ENCODE measurements at regions not wholly inside any gene's neighbourhood (a gene's known extent, or its start where the extent isn't known, plus 50 kb on each side); places are given as distances from the start of the nearest gene placed in this dataset.
A peak's percentile ranks its signal among the peaks of the same experiment; 100 is the strongest.

DNA sequence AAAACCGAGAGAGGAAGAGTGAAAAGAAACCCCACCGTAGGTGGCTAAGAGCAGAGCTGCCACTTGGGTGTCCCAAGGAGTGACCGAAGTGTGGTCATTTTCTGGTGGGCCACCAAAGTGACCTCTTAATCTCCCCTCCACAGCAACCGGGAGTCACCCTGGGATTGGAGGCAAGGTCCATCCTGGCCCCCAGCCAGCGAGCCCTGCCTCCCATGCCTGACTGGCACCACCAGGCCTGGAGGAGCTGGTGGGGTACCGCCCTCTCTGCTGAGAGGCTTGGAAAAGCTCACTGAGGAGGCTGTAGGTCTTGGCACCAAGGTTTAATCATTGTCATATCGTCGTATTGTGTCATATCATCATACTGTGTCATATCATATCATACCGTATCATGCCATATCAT lies 74.0 kb upstream of the TRPM1 start:
- ChIA-PET POLR2A (no interaction called here), CTCF (no interaction called here)
- DNase-seq (ENCODE audit: low read depth in 1 of 2, low spot score in 1 of 2) (no peak), ATAC-seq (no peak), FAIRE-seq (no peak)
- H3K27ac ChIP-seq, result no peak overlapping the region
- WGBS (ENCODE audit: missing lambda C conversion rate), result 62% methylated on average over 8 of the region's 9 CpGs
- no peak for TF ChIP-seq FOSL2 (IDR thresholded peaks at IDR 0.05)
- TF ChIP-seq FOSL2 (CRISPR knock-in tag; IDR thresholded peaks at IDR 0.05), result no peak
- TF ChIP-seq SMC3 (IDR thresholded peaks at IDR 0.05), result no peak
- TF ChIP-seq RFX5 (IDR thresholded peaks at IDR 0.05), result no peak
- TF ChIP-seq NR3C1 (IDR thresholded peaks at IDR 0.05), result no peak
- TF ChIP-seq ZFP36 (IDR thresholded peaks at IDR 0.05; ENCODE audit: borderline replicate concordance, partially characterized antibody), result no peak
- TF ChIP-seq POLR2AphosphoS2 (conservative IDR thresholded peaks at IDR 0.05; ENCODE audit: low read length), result no peak
- no peak for TF ChIP-seq ELK1 (IDR thresholded peaks at IDR 0.05; ENCODE audit: low read depth, low read length)
- TF ChIP-seq HOXB13 (CRISPR knock-in tag; IDR thresholded peaks at IDR 0.05; ENCODE audit: low read depth), result no peak
- TF ChIP-seq, protein P1, sequence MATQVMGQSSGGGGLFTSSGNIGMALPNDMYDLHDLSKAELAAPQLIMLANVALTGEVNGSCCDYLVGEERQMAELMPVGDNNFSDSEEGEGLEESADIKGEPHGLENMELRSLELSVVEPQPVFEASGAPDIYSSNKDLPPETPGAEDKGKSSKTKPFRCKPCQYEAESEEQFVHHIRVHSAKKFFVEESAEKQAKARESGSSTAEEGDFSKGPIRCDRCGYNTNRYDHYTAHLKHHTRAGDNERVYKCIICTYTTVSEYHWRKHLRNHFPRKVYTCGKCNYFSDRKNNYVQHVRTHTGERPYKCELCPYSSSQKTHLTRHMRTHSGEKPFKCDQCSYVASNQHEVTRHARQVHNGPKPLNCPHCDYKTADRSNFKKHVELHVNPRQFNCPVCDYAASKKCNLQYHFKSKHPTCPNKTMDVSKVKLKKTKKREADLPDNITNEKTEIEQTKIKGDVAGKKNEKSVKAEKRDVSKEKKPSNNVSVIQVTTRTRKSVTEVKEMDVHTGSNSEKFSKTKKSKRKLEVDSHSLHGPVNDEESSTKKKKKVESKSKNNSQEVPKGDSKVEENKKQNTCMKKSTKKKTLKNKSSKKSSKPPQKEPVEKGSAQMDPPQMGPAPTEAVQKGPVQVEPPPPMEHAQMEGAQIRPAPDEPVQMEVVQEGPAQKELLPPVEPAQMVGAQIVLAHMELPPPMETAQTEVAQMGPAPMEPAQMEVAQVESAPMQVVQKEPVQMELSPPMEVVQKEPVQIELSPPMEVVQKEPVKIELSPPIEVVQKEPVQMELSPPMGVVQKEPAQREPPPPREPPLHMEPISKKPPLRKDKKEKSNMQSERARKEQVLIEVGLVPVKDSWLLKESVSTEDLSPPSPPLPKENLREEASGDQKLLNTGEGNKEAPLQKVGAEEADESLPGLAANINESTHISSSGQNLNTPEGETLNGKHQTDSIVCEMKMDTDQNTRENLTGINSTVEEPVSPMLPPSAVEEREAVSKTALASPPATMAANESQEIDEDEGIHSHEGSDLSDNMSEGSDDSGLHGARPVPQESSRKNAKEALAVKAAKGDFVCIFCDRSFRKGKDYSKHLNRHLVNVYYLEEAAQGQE (IDR thresholded peaks at IDR 0.05), result no peak
- no peak for TF ChIP-seq CBX2 (IDR thresholded peaks at IDR 0.05; ENCODE audit: borderline replicate concordance, low read depth)
- no peak for TF ChIP-seq SREBF2 (IDR thresholded peaks at IDR 0.05)
- no peak for TF ChIP-seq PHF8 (IDR thresholded peaks at IDR 0.05; ENCODE audit: borderline replicate concordance, low read depth)
- no peaks in the 10 kb centered on the region for H3K9me3 ChIP-seq
- no peaks in the 10 kb centered on the region for H3K4me1 ChIP-seq
- H3K4me3 ChIP-seq, result no peak overlapping the region
- H3K4me2 ChIP-seq, result no peak overlapping the region

- CTCF ChIA-PET, result interaction anchor here (2.8 kb wide), 1 partner anchor 310 kb away, joined by 10 read pairs; no protein-coding TSS in a partner anchor
- TF ChIP-seq ZSCAN20 (CRISPR knock-in tag; IDR thresholded peaks at IDR 0.05), result no peak
- TF ChIP-seq JUNB (IDR thresholded peaks at IDR 0.05), result no peak
- no peak for TF ChIP-seq ESRRA (IDR thresholded peaks at IDR 0.05; ENCODE audit: borderline replicate concordance, low read length)
- TF ChIP-seq, protein P2, sequence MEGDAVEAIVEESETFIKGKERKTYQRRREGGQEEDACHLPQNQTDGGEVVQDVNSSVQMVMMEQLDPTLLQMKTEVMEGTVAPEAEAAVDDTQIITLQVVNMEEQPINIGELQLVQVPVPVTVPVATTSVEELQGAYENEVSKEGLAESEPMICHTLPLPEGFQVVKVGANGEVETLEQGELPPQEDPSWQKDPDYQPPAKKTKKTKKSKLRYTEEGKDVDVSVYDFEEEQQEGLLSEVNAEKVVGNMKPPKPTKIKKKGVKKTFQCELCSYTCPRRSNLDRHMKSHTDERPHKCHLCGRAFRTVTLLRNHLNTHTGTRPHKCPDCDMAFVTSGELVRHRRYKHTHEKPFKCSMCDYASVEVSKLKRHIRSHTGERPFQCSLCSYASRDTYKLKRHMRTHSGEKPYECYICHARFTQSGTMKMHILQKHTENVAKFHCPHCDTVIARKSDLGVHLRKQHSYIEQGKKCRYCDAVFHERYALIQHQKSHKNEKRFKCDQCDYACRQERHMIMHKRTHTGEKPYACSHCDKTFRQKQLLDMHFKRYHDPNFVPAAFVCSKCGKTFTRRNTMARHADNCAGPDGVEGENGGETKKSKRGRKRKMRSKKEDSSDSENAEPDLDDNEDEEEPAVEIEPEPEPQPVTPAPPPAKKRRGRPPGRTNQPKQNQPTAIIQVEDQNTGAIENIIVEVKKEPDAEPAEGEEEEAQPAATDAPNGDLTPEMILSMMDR (IDR thresholded peaks at IDR 0.05), result no peak
- TF ChIP-seq, protein P3, sequence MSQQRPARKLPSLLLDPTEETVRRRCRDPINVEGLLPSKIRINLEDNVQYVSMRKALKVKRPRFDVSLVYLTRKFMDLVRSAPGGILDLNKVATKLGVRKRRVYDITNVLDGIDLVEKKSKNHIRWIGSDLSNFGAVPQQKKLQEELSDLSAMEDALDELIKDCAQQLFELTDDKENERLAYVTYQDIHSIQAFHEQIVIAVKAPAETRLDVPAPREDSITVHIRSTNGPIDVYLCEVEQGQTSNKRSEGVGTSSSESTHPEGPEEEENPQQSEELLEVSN (IDR thresholded peaks at IDR 0.05; ENCODE audit: borderline replicate concordance, low read depth), result no peak
- TF ChIP-seq MAFK (IDR thresholded peaks at IDR 0.05; ENCODE audit: partially characterized antibody), result no peak
- no peak for TF ChIP-seq CBX2 (IDR thresholded peaks at IDR 0.05; ENCODE audit: borderline replicate concordance, low read depth)
- TF ChIP-seq HEYL (CRISPR knock-in tag; IDR thresholded peaks at IDR 0.05), result no peak
- TF ChIP-seq, protein P4, sequence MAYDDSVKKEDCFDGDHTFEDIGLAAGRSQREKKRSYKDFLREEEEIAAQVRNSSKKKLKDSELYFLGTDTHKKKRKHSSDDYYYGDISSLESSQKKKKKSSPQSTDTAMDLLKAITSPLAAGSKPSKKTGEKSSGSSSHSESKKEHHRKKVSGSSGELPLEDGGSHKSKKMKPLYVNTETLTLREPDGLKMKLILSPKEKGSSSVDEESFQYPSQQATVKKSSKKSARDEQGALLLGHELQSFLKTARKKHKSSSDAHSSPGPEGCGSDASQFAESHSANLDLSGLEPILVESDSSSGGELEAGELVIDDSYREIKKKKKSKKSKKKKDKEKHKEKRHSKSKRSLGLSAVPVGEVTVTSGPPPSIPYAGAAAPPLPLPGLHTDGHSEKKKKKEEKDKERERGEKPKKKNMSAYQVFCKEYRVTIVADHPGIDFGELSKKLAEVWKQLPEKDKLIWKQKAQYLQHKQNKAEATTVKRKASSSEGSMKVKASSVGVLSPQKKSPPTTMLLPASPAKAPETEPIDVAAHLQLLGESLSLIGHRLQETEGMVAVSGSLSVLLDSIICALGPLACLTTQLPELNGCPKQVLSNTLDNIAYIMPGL (CRISPR knock-in tag; IDR thresholded peaks at IDR 0.05; ENCODE audit: borderline replicate concordance), result no peak
- no peak for TF ChIP-seq ELK1 (IDR thresholded peaks at IDR 0.05; ENCODE audit: low read depth, low read length)
- H3K4me3 ChIP-seq, result no peak overlapping the region
- no peaks in the 10 kb centered on the region for H3K4me1 ChIP-seq
- H3K9me3 ChIP-seq, result peaks cover 5% of the 10 kb centered on the region; the same call in 1 of the 3 replicates
- WGBS (ENCODE audit: missing lambda C conversion rate), result 38% methylated on average over 5 of the region's 5 CpGs
- ATAC-seq, result peak in 1 of 2 experiments; percentile 37; a peak in 2 of 6 replicates
- no peak for DNase-seq (ENCODE audit: low read depth in 1 of 2, low spot score in 1 of 2)
- POLR2A ChIA-PET, result no interaction called here
- no peak for FAIRE-seq
- H3K27ac ChIP-seq, result no peak overlapping the region
- no peak overlapping the region for H3K4me2 ChIP-seq
Observed at GRCh38 chr15:31177951-31178350, 76.4 kb upstream of the TRPM1 start.

Measured in A549 (cell line).